ENCODE measurements at regions not wholly inside any gene's neighbourhood (a gene's known extent, or its start where the extent isn't known, plus 50 kb on each side); places are given as distances from the start of the nearest gene placed in this dataset.

GRCh38 chr12:107179871-107180270, 86.5 kb upstream of the CRY1 start:
- Histone ChIP-seq H3K4me3 (no peak overlapping the region), H3K9me3 (no peaks in the 10 kb centered on the region), H3K4me1 (no peaks in the 10 kb centered on the region), H3K9ac (ENCODE audit: low read depth in 2 of 2, low read length in 2 of 2) (no peak overlapping the region), H3K36me3 (no peaks in the 10 kb centered on the region), H3K27me3 (no peaks in the 10 kb centered on the region), H3K27ac (no peak overlapping the region)
- intact Hi-C loops (cut with DNase I), result no loop called here
- no peak for DNase-seq
- no peak for TF ChIP-seq CTCF (IDR thresholded peaks at IDR 0.05)

- Histone ChIP-seq H3K27ac (no peak overlapping the region), H3K36me3 (no peaks in the 10 kb centered on the region), H3K27me3 (no peaks in the 10 kb centered on the region), H3K4me1 (no peaks in the 10 kb centered on the region), H3K9me3 (no peaks in the 10 kb centered on the region), H3K9ac (ENCODE audit: low read depth in 2 of 2, low read length in 2 of 2) (no peak overlapping the region), H3K4me3 (no peak overlapping the region)
- intact Hi-C loops (cut with DNase I), result no loop called here
- no peak for TF ChIP-seq CTCF (IDR thresholded peaks at IDR 0.05)
- DNase-seq, result no peak
Observed at GRCh38 chr12:107180272-107180671, 86.9 kb upstream of the CRY1 start.

- Histone ChIP-seq H3K9me3 (no peaks in the 10 kb centered on the region), H3K4me1 (no peaks in the 10 kb centered on the region), H3K27ac (no peak overlapping the region), H3K4me3 (no peak overlapping the region), H3K36me3 (no peaks in the 10 kb centered on the region), H3K9ac (ENCODE audit: low read depth in 2 of 2, low read length in 2 of 2) (no peak overlapping the region), H3K27me3 (no peaks in the 10 kb centered on the region)
- DNase-seq, result no peak
- intact Hi-C loops (cut with DNase I), result no loop called here
- TF ChIP-seq CTCF (IDR thresholded peaks at IDR 0.05), result no peak
Observed at GRCh38 chr12:107184359-107184930, 91.1 kb upstream of the CRY1 start.

- Histone ChIP-seq H3K4me3 (no peak overlapping the region), H3K4me1 (no peaks in the 10 kb centered on the region), H3K9me3 (no peaks in the 10 kb centered on the region), H3K27ac (no peak overlapping the region), H3K36me3 (no peaks in the 10 kb centered on the region), H3K9ac (ENCODE audit: low read depth in 2 of 2, low read length in 2 of 2) (no peak overlapping the region), H3K27me3 (no peaks in the 10 kb centered on the region)
- intact Hi-C loops (cut with DNase I), result no loop called here
- no peak for DNase-seq
- no peak for TF ChIP-seq CTCF (IDR thresholded peaks at IDR 0.05)
Observed at GRCh38 chr12:107196681-107197080, 103.3 kb upstream of the CRY1 start.

- DNase-seq, result no peak
- H3K27ac ChIP-seq, result no peak overlapping the region
- H3K27me3 ChIP-seq, result no peaks in the 10 kb centered on the region
- H3K9me3 ChIP-seq, result no peaks in the 10 kb centered on the region
- intact Hi-C loops (cut with DNase I), result no loop called here
- H3K36me3 ChIP-seq, result no peaks in the 10 kb centered on the region
- no peak overlapping the region for H3K9ac ChIP-seq (ENCODE audit: low read depth in 2 of 2, low read length in 2 of 2)
- H3K4me3 ChIP-seq, result no peak overlapping the region
- no peak for TF ChIP-seq CTCF (IDR thresholded peaks at IDR 0.05)
- H3K4me1 ChIP-seq, result no peaks in the 10 kb centered on the region
Observed at GRCh38 chr12:107200394-107200793, 107.0 kb upstream of the CRY1 start.
